ENCODE measurements at regions not wholly inside any gene's neighbourhood (a gene's known extent, or its start where the extent isn't known, plus 50 kb on each side); places are given as distances from the start of the nearest gene placed in this dataset.

DNA sequence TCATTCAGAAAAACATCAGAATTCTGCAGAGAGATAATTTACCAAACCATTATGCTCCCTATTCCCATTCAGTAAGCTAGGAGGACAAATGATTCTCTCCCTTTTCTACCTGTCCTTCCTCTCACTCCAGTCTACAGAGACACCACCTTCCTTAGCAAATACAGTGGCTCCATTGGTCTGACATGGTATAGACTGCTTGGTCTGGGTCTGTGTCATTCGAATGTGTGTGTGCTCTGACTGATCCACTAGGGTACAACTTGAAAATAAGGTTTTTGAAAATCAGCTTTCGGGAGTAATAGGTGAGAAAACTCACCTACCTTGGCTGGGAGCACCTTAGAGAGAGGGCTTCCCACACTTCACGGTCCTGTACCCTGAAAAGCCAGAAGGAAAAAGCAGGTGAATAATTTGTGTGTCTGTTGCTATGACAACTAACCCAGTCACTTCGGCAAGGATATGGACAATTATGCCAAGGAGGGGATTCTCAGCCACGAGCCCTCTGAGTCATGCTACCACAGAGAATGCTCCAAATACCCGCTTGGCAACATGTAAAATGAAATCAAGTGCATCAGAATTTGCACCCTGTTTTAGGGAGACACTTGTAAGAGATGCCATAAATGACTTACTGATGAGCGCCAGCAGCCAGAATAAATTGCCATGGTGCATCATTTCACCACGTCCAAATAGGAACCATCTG, 114.5 kb upstream of the PRKCQ start:
- no peaks in the 10 kb centered on the region for H3K9me3 Mint-ChIP-seq

DNA sequence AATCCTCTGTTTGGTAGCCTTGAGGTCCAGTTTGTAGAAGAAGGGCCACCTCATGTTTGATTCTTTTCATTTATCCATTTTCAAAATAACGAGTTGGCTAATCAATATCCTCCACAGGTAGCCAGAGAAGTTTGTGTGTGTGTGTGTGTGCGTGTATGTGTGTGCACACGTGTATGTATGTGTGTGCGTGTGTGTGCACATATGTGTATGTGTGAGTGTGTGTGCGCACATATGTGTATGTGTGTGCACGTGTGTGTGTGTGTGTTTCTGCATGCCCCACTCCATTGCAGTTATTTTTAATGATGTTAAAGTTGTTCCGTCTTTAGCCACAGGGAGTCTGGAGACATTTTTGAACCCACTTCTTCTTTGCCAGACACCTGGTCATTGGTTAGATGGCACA, 112.8 kb upstream of the PRKCQ start:
- Mint-ChIP-seq H3K27ac (no peak overlapping the region), H3K4me1 (no peaks in the 10 kb centered on the region), H3K36me3 (no peaks in the 10 kb centered on the region), H3K4me3 (no peak overlapping the region), H3K27me3 (peaks cover 18 to 22% of the 10 kb centered on the region in 2 donors), H3K9me3 (no peaks in the 10 kb centered on the region)
- ChIA-PET POLR2A (no interaction called here), CTCF (no interaction called here)
- H3K4me3 ChIP-seq (ENCODE audit: control insufficient read depth in 1 of 2, extremely low read depth in 1 of 2, low read length in 1 of 2): no peak overlapping the region
- peaks cover 0 to under 1% of the 10 kb centered on the region in 2 experiments for H3K27me3 ChIP-seq (replicated peaks in 1 of 2; ENCODE audit: control insufficient read depth in 2 of 2, extremely low read depth in 1 of 2, insufficient read depth in 2 of 2, low read length in 1 of 2)
- no peaks in the 10 kb centered on the region for H3K36me3 ChIP-seq (ENCODE audit: control insufficient read depth in 2 of 2, extremely low read depth in 1 of 2, insufficient read depth in 1 of 2, low read length in 1 of 2)
- H3K4me1 ChIP-seq (ENCODE audit: control insufficient read depth in 1 of 2, extremely low read depth in 1 of 2, insufficient read depth in 2 of 2, low read length in 2 of 2): no peaks in the 10 kb centered on the region
- H3K9me3 ChIP-seq: no peaks in the 10 kb centered on the region
- ATAC-seq (replicated peaks in 1 of 4) (no peak), DNase-seq (no peak)
- H3K27ac ChIP-seq (ENCODE audit: low read length): no peak overlapping the region
- 83% methylated on average over 1 of the region's 7 CpGs for WGBS (ENCODE audit: insufficient coverage)

More for the DNA sequence above, 114.5 kb upstream of the PRKCQ start:
- Histone ChIP-seq H3K27ac (ENCODE audit: low read length) (no peak overlapping the region), H3K36me3 (ENCODE audit: control insufficient read depth in 2 of 2, extremely low read depth in 1 of 2, insufficient read depth in 1 of 2, low read length in 1 of 2) (no peaks in the 10 kb centered on the region), H3K4me3 (ENCODE audit: control insufficient read depth in 1 of 2, extremely low read depth in 1 of 2, low read length in 1 of 2) (no peak overlapping the region), H3K4me1 (ENCODE audit: control insufficient read depth in 1 of 2, extremely low read depth in 1 of 2, insufficient read depth in 2 of 2, low read length in 2 of 2) (no peaks in the 10 kb centered on the region), H3K9me3 (no peaks in the 10 kb centered on the region), H3K27me3 (replicated peaks in 1 of 2; ENCODE audit: control insufficient read depth in 2 of 2, extremely low read depth in 1 of 2, insufficient read depth in 2 of 2, low read length in 1 of 2) (no peaks in the 10 kb centered on the region)
- H3K4me1 Mint-ChIP-seq: no peaks in the 10 kb centered on the region
- H3K4me3 Mint-ChIP-seq: no peak overlapping the region
- 64% methylated on average over 5 of the region's 8 CpGs for WGBS (ENCODE audit: insufficient coverage)
- POLR2A ChIA-PET: no interaction called here
- no peak overlapping the region for H3K27ac Mint-ChIP-seq
- ATAC-seq (replicated peaks in 1 of 4) (no peak), DNase-seq (no peak)
- H3K36me3 Mint-ChIP-seq: no peaks in the 10 kb centered on the region
- CTCF ChIA-PET: no interaction called here
- H3K27me3 Mint-ChIP-seq: peaks cover 12 to 13% of the 10 kb centered on the region in 2 donors

DNA sequence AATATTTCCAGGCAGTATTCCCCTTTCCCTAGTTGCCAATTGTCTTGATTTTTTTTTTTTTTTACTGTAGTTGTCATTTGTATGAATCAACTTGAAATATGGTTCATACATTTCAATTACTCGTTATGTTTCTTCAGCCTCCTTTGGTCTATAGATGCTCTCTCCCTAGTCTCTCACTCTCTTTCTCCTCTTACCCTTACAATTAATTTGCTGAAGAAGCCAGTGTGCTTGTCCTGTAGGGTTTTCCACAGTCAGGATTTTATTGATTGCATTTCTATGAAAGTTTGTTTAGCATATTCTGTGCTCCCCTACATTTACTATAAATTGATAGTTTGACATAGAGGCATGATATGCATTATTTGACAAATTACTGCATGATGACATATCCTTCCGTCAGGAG, 112.0 kb upstream of the PRKCQ start:
- no peaks in the 10 kb centered on the region for H3K36me3 Mint-ChIP-seq
- POLR2A ChIA-PET: interaction anchor here in 1 of 2 donors (0.7 kb wide), 1 partner anchor 236 kb away, joined by 3 read pairs; no protein-coding TSS in a partner anchor
- no peak for DNase-seq
- Histone ChIP-seq H3K4me1 (ENCODE audit: control insufficient read depth in 1 of 2, extremely low read depth in 1 of 2, insufficient read depth in 2 of 2, low read length in 2 of 2) (no peaks in the 10 kb centered on the region), H3K27ac (ENCODE audit: low read length) (no peak overlapping the region), H3K36me3 (ENCODE audit: control insufficient read depth in 2 of 2, extremely low read depth in 1 of 2, insufficient read depth in 1 of 2, low read length in 1 of 2) (no peaks in the 10 kb centered on the region), H3K27me3 (replicated peaks in 1 of 2; ENCODE audit: control insufficient read depth in 2 of 2, extremely low read depth in 1 of 2, insufficient read depth in 2 of 2, low read length in 1 of 2) (peaks cover 0 to 6% of the 10 kb centered on the region in 2 experiments), H3K4me3 (ENCODE audit: control insufficient read depth in 1 of 2, extremely low read depth in 1 of 2, low read length in 1 of 2) (no peak overlapping the region), H3K9me3 (no peaks in the 10 kb centered on the region)
- CTCF ChIA-PET: interaction anchor here in 1 of 2 donors (0.7 kb wide), 1 partner anchor 85 kb away, joined by 5 read pairs; no protein-coding TSS in a partner anchor
- H3K4me1 Mint-ChIP-seq: no peaks in the 10 kb centered on the region
- H3K27ac Mint-ChIP-seq: no peak overlapping the region
- H3K9me3 Mint-ChIP-seq: no peaks in the 10 kb centered on the region
- 100% methylated on average over 1 of the region's 2 CpGs for WGBS (ENCODE audit: insufficient coverage)
- H3K4me3 Mint-ChIP-seq: no peak overlapping the region
- no peak for ATAC-seq (replicated peaks in 1 of 4)
- peaks cover 18 to 26% of the 10 kb centered on the region in 2 donors for H3K27me3 Mint-ChIP-seq

DNA sequence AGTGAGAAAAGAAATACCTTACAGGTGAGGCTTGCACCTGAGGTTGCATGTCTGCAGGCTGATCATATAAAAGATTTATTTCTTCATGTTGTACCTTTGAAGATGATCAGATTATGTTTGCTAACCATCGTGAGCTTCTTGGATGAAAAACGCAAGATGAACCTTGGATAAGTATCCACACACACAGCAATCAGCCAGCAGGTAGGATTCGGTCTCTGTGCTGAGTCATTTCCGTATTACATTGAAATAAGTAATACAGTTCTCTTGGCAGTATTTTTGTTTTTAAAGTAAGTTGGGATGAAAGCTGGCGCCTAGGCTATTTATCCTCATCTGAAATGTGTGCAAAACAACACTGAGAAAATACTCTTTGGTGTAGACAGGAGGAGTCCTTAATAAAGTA, 109.0 kb upstream of the PRKCQ start:
- DNase-seq: no peak
- H3K36me3 ChIP-seq (ENCODE audit: control insufficient read depth in 2 of 2, extremely low read depth in 1 of 2, insufficient read depth in 1 of 2, low read length in 1 of 2): no peaks in the 10 kb centered on the region
- Mint-ChIP-seq H3K27ac (no peak overlapping the region), H3K4me3 (no peak overlapping the region), H3K9me3 (no peaks in the 10 kb centered on the region), H3K4me1 (no peaks in the 10 kb centered on the region), H3K27me3 (peaks cover 15 to 24% of the 10 kb centered on the region in 2 donors), H3K36me3 (no peaks in the 10 kb centered on the region)
- POLR2A ChIA-PET: no interaction called here
- no peak overlapping the region for H3K27ac ChIP-seq (ENCODE audit: low read length)
- ATAC-seq (replicated peaks in 1 of 4): no peak
- H3K27me3 ChIP-seq (replicated peaks in 1 of 2; ENCODE audit: control insufficient read depth in 2 of 2, extremely low read depth in 1 of 2, insufficient read depth in 2 of 2, low read length in 1 of 2): peaks cover 0 to 6% of the 10 kb centered on the region in 2 experiments
- no peaks in the 10 kb centered on the region for H3K9me3 ChIP-seq
- CTCF ChIA-PET: no interaction called here
- no peak overlapping the region for H3K4me3 ChIP-seq (ENCODE audit: control insufficient read depth in 1 of 2, extremely low read depth in 1 of 2, low read length in 1 of 2)
- no peaks in the 10 kb centered on the region for H3K4me1 ChIP-seq (ENCODE audit: control insufficient read depth in 1 of 2, extremely low read depth in 1 of 2, insufficient read depth in 2 of 2, low read length in 2 of 2)
- WGBS (ENCODE audit: insufficient coverage): 40% methylated on average over 1 of the region's 5 CpGs

DNA sequence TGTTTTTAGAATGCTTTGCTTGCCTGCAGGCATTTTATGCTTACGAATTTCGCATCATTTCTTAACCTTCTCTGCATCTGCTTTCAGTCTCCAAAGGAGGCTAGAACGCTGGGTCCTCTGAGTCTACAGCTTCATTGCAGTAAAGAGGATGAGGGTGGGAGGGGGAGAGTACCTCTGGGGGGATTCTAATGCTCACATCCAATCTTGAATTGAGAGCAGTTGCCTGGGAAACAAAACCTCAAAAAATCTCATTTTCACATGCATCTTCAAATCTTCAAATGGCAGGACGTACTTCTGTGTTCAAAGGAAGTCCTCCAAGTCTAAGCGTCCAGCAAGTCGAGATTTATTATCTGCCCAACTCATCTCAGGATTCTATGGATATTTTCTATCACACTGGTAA, 100.7 kb upstream of the PRKCQ start:
- H3K27ac Mint-ChIP-seq: no peak overlapping the region
- Histone ChIP-seq H3K4me3 (ENCODE audit: control insufficient read depth in 1 of 2, extremely low read depth in 1 of 2, low read length in 1 of 2) (no peak overlapping the region), H3K36me3 (ENCODE audit: control insufficient read depth in 2 of 2, extremely low read depth in 1 of 2, insufficient read depth in 1 of 2, low read length in 1 of 2) (no peaks in the 10 kb centered on the region), H3K27ac (ENCODE audit: low read length) (no peak overlapping the region), H3K9me3 (no peaks in the 10 kb centered on the region), H3K27me3 (replicated peaks in 1 of 2; ENCODE audit: control insufficient read depth in 2 of 2, extremely low read depth in 1 of 2, insufficient read depth in 2 of 2, low read length in 1 of 2) (no peaks in the 10 kb centered on the region), H3K4me1 (ENCODE audit: control insufficient read depth in 1 of 2, extremely low read depth in 1 of 2, insufficient read depth in 2 of 2, low read length in 2 of 2) (no peaks in the 10 kb centered on the region)
- ChIA-PET POLR2A (no interaction called here), CTCF (interaction anchor here (1.5 to 2.4 kb wide), 2 partner anchors 260 to 263 kb away, joined by 4 to 9 read pairs; no protein-coding TSS in a partner anchor)
- H3K36me3 Mint-ChIP-seq: no peaks in the 10 kb centered on the region
- 55% methylated on average over 2 of the region's 6 CpGs for WGBS (ENCODE audit: insufficient coverage)
- no peak for ATAC-seq (replicated peaks in 1 of 4)
- no peak for DNase-seq
- H3K27me3 Mint-ChIP-seq: peaks cover 0 to 11% of the 10 kb centered on the region in 2 donors
- peaks cover 0 to 6% (median 4%) of the 10 kb centered on the region in 3 donors for H3K4me1 Mint-ChIP-seq
- H3K9me3 Mint-ChIP-seq: no peaks in the 10 kb centered on the region
- H3K4me3 Mint-ChIP-seq: no peak overlapping the region

DNA sequence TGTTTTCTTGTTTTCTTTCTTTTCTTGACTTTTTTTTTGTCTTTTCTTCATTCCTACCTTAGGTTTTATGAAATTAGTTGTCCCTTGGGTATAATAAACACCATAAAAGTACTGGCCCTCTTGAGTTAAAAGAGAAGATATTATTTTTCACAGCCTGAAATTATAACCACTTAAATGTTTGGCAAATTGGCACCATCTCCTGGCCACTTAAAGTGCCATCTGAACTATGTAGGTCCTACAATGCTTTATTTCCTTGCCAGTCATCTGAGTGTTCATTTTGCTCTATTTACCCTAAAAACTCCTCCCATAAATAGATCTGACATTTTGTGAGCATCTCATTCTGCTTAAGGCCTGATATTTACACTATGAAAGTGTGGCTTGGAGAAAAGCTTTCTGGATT, 98.9 kb upstream of the PRKCQ start:
- no peaks in the 10 kb centered on the region for H3K9me3 Mint-ChIP-seq
- ATAC-seq (replicated peaks in 1 of 4) (no peak), DNase-seq (no peak)
- no peaks in the 10 kb centered on the region for H3K9me3 ChIP-seq
- ChIA-PET CTCF (interaction anchor here (0.5 to 2.4 kb wide), 15 partner anchors 7 to 1463 kb away, joined by 3 to 10 read pairs (median 4); no protein-coding TSS in a partner anchor), POLR2A (no interaction called here)
- no peak overlapping the region for H3K27ac ChIP-seq (ENCODE audit: low read length)
- no peaks in the 10 kb centered on the region for H3K36me3 Mint-ChIP-seq
- H3K27me3 Mint-ChIP-seq: peaks cover 0 to 11% of the 10 kb centered on the region in 2 donors
- H3K4me1 Mint-ChIP-seq: peaks cover 0 to 6% (median 4%) of the 10 kb centered on the region in 3 donors
- no peaks in the 10 kb centered on the region for H3K4me1 ChIP-seq (ENCODE audit: control insufficient read depth in 1 of 2, extremely low read depth in 1 of 2, insufficient read depth in 2 of 2, low read length in 2 of 2)
- no peaks in the 10 kb centered on the region for H3K27me3 ChIP-seq (replicated peaks in 1 of 2; ENCODE audit: control insufficient read depth in 2 of 2, extremely low read depth in 1 of 2, insufficient read depth in 2 of 2, low read length in 1 of 2)
- no peak overlapping the region for H3K4me3 Mint-ChIP-seq
- no peaks in the 10 kb centered on the region for H3K36me3 ChIP-seq (ENCODE audit: control insufficient read depth in 2 of 2, extremely low read depth in 1 of 2, insufficient read depth in 1 of 2, low read length in 1 of 2)
- no peak overlapping the region for H3K27ac Mint-ChIP-seq
- no peak overlapping the region for H3K4me3 ChIP-seq (ENCODE audit: control insufficient read depth in 1 of 2, extremely low read depth in 1 of 2, low read length in 1 of 2)

Data from T-cell (primary cell).